UCSD-AML1 (cell line): ENCODE measurements at regions not wholly inside any gene's neighbourhood (a gene's known extent, or its start where the extent isn't known, plus 50 kb on each side); places are given as distances from the start of the nearest gene placed in this dataset.

ENCODE experiments used
- DNase-seq: peaks from one replicate; lab custom pipeline; 2025; ENCODE audit not compliant: unreplicated experiment; lab: John Stamatoyannopoulos, UW

- DNase-seq = no peak
These were observed 73.9 kb upstream of the NRSN1 start for GRCh38 chr6:24051942-24052589.

GRCh38 chr6:24052590-24052961 is 73.4 kb upstream of the NRSN1 start:
- DNase-seq = no peak

- no peak for DNase-seq
These were observed 73.0 kb upstream of the NRSN1 start for GRCh38 chr6:24053057-24053456.

GRCh38 chr6:24054388-24054787 is 71.6 kb upstream of the NRSN1 start:
- DNase-seq = no peak

- DNase-seq = no peak
These were observed 69.4 kb upstream of the NRSN1 start for GRCh38 chr6:24056567-24056966.

- DNase-seq = no peak
These were observed 69.0 kb upstream of the NRSN1 start for GRCh38 chr6:24057030-24057429.

GRCh38 chr6:24060982-24061754 is 64.8 kb upstream of the NRSN1 start:
- DNase-seq = no peak

GRCh38 chr6:24064106-24064505 is 61.9 kb upstream of the NRSN1 start:
- DNase-seq = no peak

GRCh38 chr6:24064832-24065231 is 61.2 kb upstream of the NRSN1 start:
- no peak for DNase-seq

GRCh38 chr6:24069526-24069925 is 56.5 kb upstream of the NRSN1 start:
- DNase-seq = no peak

- no peak for DNase-seq
These were observed 53.8 kb upstream of the NRSN1 start for GRCh38 chr6:24072038-24072746.

- DNase-seq = no peak
These were observed 50.0 kb upstream of the NRSN1 start for GRCh38 chr6:24076011-24076410.
